Neural progenitor cell (in vitro differentiated cells): ENCODE measurements at regions not wholly inside any gene's neighbourhood (a gene's known extent, or its start where the extent isn't known, plus 50 kb on each side); places are given as distances from the start of the nearest gene placed in this dataset.

Experiments
- EZH2 ChIP-seq: fragments of 200-600 bp; sonication (generic); IDR thresholded peaks from 2 replicates; pipeline ENCODE4 v1.6.1; 2017; ENCODE audit warnings: antibody characterized with exemption, mild to moderate bottlenecking, moderate library complexity
- TF ChIP-seq, protein P1 (sequence below): fragments of 200-600 bp; sonication (generic); IDR thresholded peaks from 2 replicates; pipeline ENCODE4 v1.5.1; 2017; ENCODE audit warnings: antibody characterized with exemption, mild to moderate bottlenecking

DNA sequence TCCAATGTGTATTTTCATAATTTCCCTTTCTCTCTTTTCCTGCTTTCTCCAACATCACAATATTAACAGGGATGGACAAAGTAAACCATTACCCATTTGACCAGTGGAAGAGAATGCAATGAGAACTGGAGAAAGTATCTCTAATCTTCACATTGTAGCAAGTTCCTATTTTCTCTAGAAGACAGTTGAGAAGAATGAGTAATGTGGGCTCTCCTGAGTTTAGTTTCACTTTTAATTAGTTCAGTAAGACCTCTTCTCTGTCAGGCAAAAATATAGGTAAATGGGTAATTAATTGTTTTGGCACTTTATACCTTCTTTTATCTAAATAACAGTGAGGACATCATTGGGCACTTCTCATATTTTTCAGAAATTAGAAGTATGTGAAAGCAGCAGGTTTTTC, 602.0 kb downstream of the GLUD2 start:
- TF ChIP-seq, protein P1, sequence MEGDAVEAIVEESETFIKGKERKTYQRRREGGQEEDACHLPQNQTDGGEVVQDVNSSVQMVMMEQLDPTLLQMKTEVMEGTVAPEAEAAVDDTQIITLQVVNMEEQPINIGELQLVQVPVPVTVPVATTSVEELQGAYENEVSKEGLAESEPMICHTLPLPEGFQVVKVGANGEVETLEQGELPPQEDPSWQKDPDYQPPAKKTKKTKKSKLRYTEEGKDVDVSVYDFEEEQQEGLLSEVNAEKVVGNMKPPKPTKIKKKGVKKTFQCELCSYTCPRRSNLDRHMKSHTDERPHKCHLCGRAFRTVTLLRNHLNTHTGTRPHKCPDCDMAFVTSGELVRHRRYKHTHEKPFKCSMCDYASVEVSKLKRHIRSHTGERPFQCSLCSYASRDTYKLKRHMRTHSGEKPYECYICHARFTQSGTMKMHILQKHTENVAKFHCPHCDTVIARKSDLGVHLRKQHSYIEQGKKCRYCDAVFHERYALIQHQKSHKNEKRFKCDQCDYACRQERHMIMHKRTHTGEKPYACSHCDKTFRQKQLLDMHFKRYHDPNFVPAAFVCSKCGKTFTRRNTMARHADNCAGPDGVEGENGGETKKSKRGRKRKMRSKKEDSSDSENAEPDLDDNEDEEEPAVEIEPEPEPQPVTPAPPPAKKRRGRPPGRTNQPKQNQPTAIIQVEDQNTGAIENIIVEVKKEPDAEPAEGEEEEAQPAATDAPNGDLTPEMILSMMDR: no peak
- no peak for TF ChIP-seq EZH2
